ENCODE measurements at regions not wholly inside any gene's neighbourhood (a gene's known extent, or its start where the extent isn't known, plus 50 kb on each side); places are given as distances from the start of the nearest gene placed in this dataset.
A peak's percentile ranks its signal among the peaks of the same experiment; 100 is the strongest.

GRCh38 chr1:99534638-99534930 is 111.3 kb upstream of the PALMD start:
- peaks cover 16% of the 10 kb centered on the region for H3K4me1 Mint-ChIP-seq
- H3K9me3 Mint-ChIP-seq, result no peaks in the 10 kb centered on the region
- TF ChIP-seq, protein P1, sequence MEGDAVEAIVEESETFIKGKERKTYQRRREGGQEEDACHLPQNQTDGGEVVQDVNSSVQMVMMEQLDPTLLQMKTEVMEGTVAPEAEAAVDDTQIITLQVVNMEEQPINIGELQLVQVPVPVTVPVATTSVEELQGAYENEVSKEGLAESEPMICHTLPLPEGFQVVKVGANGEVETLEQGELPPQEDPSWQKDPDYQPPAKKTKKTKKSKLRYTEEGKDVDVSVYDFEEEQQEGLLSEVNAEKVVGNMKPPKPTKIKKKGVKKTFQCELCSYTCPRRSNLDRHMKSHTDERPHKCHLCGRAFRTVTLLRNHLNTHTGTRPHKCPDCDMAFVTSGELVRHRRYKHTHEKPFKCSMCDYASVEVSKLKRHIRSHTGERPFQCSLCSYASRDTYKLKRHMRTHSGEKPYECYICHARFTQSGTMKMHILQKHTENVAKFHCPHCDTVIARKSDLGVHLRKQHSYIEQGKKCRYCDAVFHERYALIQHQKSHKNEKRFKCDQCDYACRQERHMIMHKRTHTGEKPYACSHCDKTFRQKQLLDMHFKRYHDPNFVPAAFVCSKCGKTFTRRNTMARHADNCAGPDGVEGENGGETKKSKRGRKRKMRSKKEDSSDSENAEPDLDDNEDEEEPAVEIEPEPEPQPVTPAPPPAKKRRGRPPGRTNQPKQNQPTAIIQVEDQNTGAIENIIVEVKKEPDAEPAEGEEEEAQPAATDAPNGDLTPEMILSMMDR (IDR thresholded peaks at IDR 0.05; ENCODE audit: unreplicated experiment in 3 of 3), result no peak
- H3K27ac Mint-ChIP-seq, result peak overlapping the region; percentile 28 to 82 (median 58)
- H3K4me3 Mint-ChIP-seq, result no peak overlapping the region
- H3K36me3 Mint-ChIP-seq (ENCODE audit: low read depth), result no peaks in the 10 kb centered on the region
- H3K27me3 Mint-ChIP-seq (ENCODE audit: low read depth), result no peaks in the 10 kb centered on the region

DNA sequence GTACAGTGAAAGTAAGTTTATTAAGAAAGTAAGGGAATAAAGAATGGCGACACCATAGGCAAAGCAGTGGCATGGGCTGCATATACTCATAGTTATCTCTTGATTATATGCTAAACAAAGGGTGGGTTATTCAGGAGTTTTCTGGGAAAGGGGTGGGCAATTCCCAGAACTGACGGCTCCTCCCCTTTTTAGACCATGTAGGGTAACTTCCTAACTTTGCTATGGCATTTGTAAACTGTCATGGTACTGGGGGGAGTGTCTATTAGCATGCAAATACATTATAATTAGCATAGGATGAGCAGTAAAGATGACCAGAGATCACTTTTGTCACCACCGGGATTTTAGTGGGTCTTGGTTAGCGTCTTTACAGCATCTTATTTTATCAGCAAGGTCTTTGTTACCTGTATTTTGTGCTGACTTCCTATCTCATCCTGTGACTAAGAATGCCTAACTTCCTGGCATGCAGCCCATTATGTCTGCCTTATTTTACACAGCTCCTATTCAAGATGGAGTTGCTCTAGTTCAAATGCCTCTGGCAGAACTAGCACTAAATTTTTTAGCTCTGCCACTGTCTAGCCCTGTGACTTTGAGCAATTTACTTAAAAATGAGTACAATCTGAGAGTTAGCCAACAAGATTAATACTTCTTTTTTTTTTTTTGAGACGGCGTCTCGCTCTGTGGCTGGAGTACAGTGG is 110.3 kb upstream of the PALMD start:
- H3K27me3 Mint-ChIP-seq (ENCODE audit: low read depth), result no peaks in the 10 kb centered on the region
- TF ChIP-seq, protein P1 (IDR thresholded peaks at IDR 0.05; ENCODE audit: unreplicated experiment in 3 of 3), result no peak
- H3K9me3 Mint-ChIP-seq, result peaks cover 3% of the 10 kb centered on the region
- H3K27ac Mint-ChIP-seq, result no peak overlapping the region
- no peaks in the 10 kb centered on the region for H3K36me3 Mint-ChIP-seq (ENCODE audit: low read depth)
- H3K4me1 Mint-ChIP-seq, result peaks cover 16% of the 10 kb centered on the region
- H3K4me3 Mint-ChIP-seq, result no peak overlapping the region

DNA sequence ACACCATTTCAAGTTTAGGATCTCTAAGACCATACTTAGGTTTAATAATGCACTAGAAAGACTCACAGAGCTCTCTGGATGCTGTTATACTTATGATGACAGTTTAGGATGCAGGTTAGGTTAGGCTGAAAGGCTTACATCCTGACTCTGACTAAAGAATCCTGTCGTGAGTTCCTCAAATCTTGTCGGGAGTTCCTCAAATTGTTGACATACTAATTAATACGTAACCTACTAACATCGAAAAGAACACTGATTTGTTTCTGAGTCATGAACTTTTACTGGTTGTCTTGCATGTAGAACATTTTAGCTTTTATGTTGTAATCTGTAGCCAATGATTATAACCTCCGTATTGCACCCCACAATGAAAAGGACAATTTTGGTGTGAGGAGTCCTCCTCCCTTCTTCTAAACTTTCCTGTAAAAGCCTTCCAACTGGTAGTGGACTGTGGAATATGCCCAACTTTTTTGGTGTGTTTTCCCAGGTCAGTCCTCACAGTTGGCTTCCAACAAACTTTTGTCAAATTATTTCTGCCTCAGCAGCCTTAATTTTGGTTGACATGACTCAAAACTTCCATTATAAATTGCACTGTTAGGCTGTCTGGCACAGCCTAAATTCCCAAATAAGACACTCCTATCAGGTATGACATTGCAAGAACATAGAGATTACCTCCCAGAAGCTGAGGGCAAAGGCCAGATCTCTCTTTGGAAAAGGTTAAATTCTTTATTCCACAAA is 107.9 kb upstream of the PALMD start:
- Mint-ChIP-seq H3K27ac (no peak overlapping the region), H3K9me3 (peaks cover 3% of the 10 kb centered on the region), H3K4me1 (peaks cover 16% of the 10 kb centered on the region), H3K36me3 (ENCODE audit: low read depth) (no peaks in the 10 kb centered on the region), H3K27me3 (ENCODE audit: low read depth) (no peaks in the 10 kb centered on the region), H3K4me3 (no peak overlapping the region)
- TF ChIP-seq, protein P1 (IDR thresholded peaks at IDR 0.05; ENCODE audit: unreplicated experiment in 3 of 3), result no peak

- Mint-ChIP-seq H3K4me3 (no peak overlapping the region), H3K4me1 (peaks cover 16% of the 10 kb centered on the region), H3K36me3 (ENCODE audit: low read depth) (no peaks in the 10 kb centered on the region), H3K27ac (no peak overlapping the region), H3K9me3 (peaks cover 3% of the 10 kb centered on the region), H3K27me3 (ENCODE audit: low read depth) (no peaks in the 10 kb centered on the region)
- TF ChIP-seq, protein P1 (IDR thresholded peaks at IDR 0.05; ENCODE audit: unreplicated experiment in 3 of 3), result no peak
These were observed 107.3 kb upstream of the PALMD start for GRCh38 chr1:99538618-99538956.

DNA sequence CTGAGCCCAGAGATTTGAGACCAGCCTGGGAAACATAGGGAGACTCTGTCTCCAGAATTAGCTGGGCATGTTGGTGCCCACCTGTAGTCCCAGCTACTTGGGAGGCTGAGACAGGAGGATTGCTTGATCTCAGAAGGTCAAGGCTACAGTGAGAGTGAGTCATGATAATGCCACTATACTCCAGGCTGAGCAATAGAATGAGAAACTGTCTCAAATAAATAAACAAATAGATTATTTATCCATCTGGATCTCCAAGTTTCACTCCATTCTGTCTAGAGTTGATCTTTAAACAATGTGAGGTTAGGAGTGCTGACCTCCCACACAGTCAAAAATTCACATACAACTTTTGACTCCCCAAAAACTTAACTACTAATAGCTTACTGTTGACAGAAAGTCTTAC is 106.8 kb upstream of the PALMD start:
- Mint-ChIP-seq H3K36me3 (ENCODE audit: low read depth) (no peaks in the 10 kb centered on the region), H3K4me3 (no peak overlapping the region), H3K9me3 (peaks cover 3% of the 10 kb centered on the region), H3K27me3 (ENCODE audit: low read depth) (no peaks in the 10 kb centered on the region), H3K27ac (no peak overlapping the region), H3K4me1 (peaks cover 12% of the 10 kb centered on the region)
- TF ChIP-seq, protein P1 (IDR thresholded peaks at IDR 0.05; ENCODE audit: unreplicated experiment in 3 of 3), result no peak

DNA sequence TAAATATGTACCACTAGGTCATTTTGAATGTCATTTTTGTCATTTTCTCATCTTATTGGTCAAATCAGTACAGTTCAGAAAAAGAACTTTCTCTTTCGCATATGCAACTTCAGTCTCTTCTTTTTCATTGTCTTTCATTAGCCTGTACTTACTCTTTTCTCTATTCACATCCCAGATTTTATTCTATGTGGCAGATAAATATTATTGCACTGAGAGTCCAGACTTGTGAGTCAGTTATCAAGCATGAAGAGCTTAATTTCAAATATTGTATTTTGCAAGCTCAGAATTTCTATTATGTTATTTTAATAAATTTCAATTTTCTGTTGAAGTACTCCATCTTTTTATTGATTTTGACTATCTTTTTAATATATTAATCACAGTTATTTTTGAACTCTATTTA is 105.2 kb upstream of the PALMD start:
- H3K27me3 Mint-ChIP-seq (ENCODE audit: low read depth), result no peaks in the 10 kb centered on the region
- H3K9me3 Mint-ChIP-seq, result peaks cover 3% of the 10 kb centered on the region
- H3K27ac Mint-ChIP-seq, result no peak overlapping the region
- peaks cover 10% of the 10 kb centered on the region for H3K4me1 Mint-ChIP-seq
- H3K36me3 Mint-ChIP-seq (ENCODE audit: low read depth), result no peaks in the 10 kb centered on the region
- no peak overlapping the region for H3K4me3 Mint-ChIP-seq
- TF ChIP-seq, protein P1 (IDR thresholded peaks at IDR 0.05; ENCODE audit: unreplicated experiment in 3 of 3), result no peak
